IPS-15b (cell line): ENCODE measurements at regions not wholly inside any gene's neighbourhood (a gene's known extent, or its start where the extent isn't known, plus 50 kb on each side); places are given as distances from the start of the nearest gene placed in this dataset.

Experiments
- H3K27me3 ChIP-seq: one replicate; pipeline ENCODE4 v1.6.1; 2013; ENCODE audit warnings: low read length; ENCODE audit not compliant: control insufficient read depth, insufficient read depth
- H3K36me3 ChIP-seq: one replicate; pipeline ENCODE4 v1.6.1; 2013; ENCODE audit warnings: low read length; ENCODE audit not compliant: control insufficient read depth, insufficient read depth
- H3K4me1 ChIP-seq: one replicate; pipeline ENCODE4 v1.6.1; 2013; ENCODE audit warnings: mild to moderate bottlenecking, low read length; ENCODE audit not compliant: control insufficient read depth, insufficient read depth
- H3K4me3 ChIP-seq: one replicate; pipeline ENCODE4 v1.5.1; 2013; ENCODE audit warnings: low read depth, low read length
- H3K9ac ChIP-seq: one replicate; pipeline ENCODE4 v1.6.1; 2013; ENCODE audit warnings: low read depth, mild to moderate bottlenecking, low read length
- H3K9me3 ChIP-seq: one replicate; pipeline ENCODE4 v1.6.1; 2013; ENCODE audit warnings: mild to moderate bottlenecking, low read length; ENCODE audit not compliant: control insufficient read depth, insufficient read depth

GRCh38 chr5:58121391-58121790, 338.5 kb downstream of the PLK2 start:
- Histone ChIP-seq H3K9ac (no peak overlapping the region), H3K36me3 (no peaks in the 10 kb centered on the region), H3K4me3 (no peak overlapping the region), H3K27me3 (no peaks in the 10 kb centered on the region), H3K9me3 (no peaks in the 10 kb centered on the region), H3K4me1 (no peaks in the 10 kb centered on the region)

GRCh38 chr5:58117542-58117941, 342.3 kb downstream of the PLK2 start:
- H3K4me3 ChIP-seq = no peak overlapping the region
- no peaks in the 10 kb centered on the region for H3K4me1 ChIP-seq
- no peaks in the 10 kb centered on the region for H3K9me3 ChIP-seq
- H3K36me3 ChIP-seq = no peaks in the 10 kb centered on the region
- no peak overlapping the region for H3K9ac ChIP-seq
- no peaks in the 10 kb centered on the region for H3K27me3 ChIP-seq

GRCh38 chr5:58116346-58116745, 343.5 kb downstream of the PLK2 start:
- no peaks in the 10 kb centered on the region for H3K4me1 ChIP-seq
- H3K9ac ChIP-seq = no peak overlapping the region
- no peaks in the 10 kb centered on the region for H3K9me3 ChIP-seq
- H3K27me3 ChIP-seq = no peaks in the 10 kb centered on the region
- no peak overlapping the region for H3K4me3 ChIP-seq
- H3K36me3 ChIP-seq = no peaks in the 10 kb centered on the region

- Histone ChIP-seq H3K27me3 (no peaks in the 10 kb centered on the region), H3K9ac (no peak overlapping the region), H3K4me1 (no peaks in the 10 kb centered on the region), H3K9me3 (no peaks in the 10 kb centered on the region), H3K4me3 (no peak overlapping the region), H3K36me3 (no peaks in the 10 kb centered on the region)
These were observed 344.1 kb downstream of the PLK2 start for GRCh38 chr5:58115811-58116210.

GRCh38 chr5:58114324-58114723, 345.6 kb downstream of the PLK2 start:
- no peaks in the 10 kb centered on the region for H3K27me3 ChIP-seq
- H3K36me3 ChIP-seq = no peaks in the 10 kb centered on the region
- no peak overlapping the region for H3K9ac ChIP-seq
- H3K4me1 ChIP-seq = no peaks in the 10 kb centered on the region
- H3K4me3 ChIP-seq = no peak overlapping the region
- no peaks in the 10 kb centered on the region for H3K9me3 ChIP-seq

GRCh38 chr5:58113172-58113571, 346.7 kb downstream of the PLK2 start:
- Histone ChIP-seq H3K4me3 (no peak overlapping the region), H3K4me1 (no peaks in the 10 kb centered on the region), H3K9ac (no peak overlapping the region), H3K9me3 (no peaks in the 10 kb centered on the region), H3K27me3 (no peaks in the 10 kb centered on the region), H3K36me3 (no peaks in the 10 kb centered on the region)

GRCh38 chr5:58108511-58108910, 351.4 kb downstream of the PLK2 start:
- no peak overlapping the region for H3K9ac ChIP-seq
- H3K36me3 ChIP-seq = no peaks in the 10 kb centered on the region
- H3K4me3 ChIP-seq = no peak overlapping the region
- no peaks in the 10 kb centered on the region for H3K4me1 ChIP-seq
- no peaks in the 10 kb centered on the region for H3K9me3 ChIP-seq
- H3K27me3 ChIP-seq = no peaks in the 10 kb centered on the region

- Histone ChIP-seq H3K27me3 (no peaks in the 10 kb centered on the region), H3K9ac (no peak overlapping the region), H3K36me3 (no peaks in the 10 kb centered on the region), H3K9me3 (no peaks in the 10 kb centered on the region), H3K4me1 (no peaks in the 10 kb centered on the region), H3K4me3 (no peak overlapping the region)
These were observed 352.2 kb downstream of the PLK2 start for GRCh38 chr5:58107704-58108103.

GRCh38 chr5:58106754-58107410, 353.0 kb downstream of the PLK2 start:
- Histone ChIP-seq H3K4me1 (no peaks in the 10 kb centered on the region), H3K36me3 (no peaks in the 10 kb centered on the region), H3K9ac (no peak overlapping the region), H3K4me3 (no peak overlapping the region), H3K9me3 (no peaks in the 10 kb centered on the region), H3K27me3 (no peaks in the 10 kb centered on the region)

GRCh38 chr5:58105836-58106235, 354.1 kb downstream of the PLK2 start:
- Histone ChIP-seq H3K36me3 (no peaks in the 10 kb centered on the region), H3K27me3 (no peaks in the 10 kb centered on the region), H3K9ac (no peak overlapping the region), H3K4me3 (no peak overlapping the region), H3K9me3 (no peaks in the 10 kb centered on the region), H3K4me1 (no peaks in the 10 kb centered on the region)

- Histone ChIP-seq H3K27me3 (no peaks in the 10 kb centered on the region), H3K4me1 (no peaks in the 10 kb centered on the region), H3K36me3 (no peaks in the 10 kb centered on the region), H3K9me3 (no peaks in the 10 kb centered on the region), H3K9ac (no peak overlapping the region), H3K4me3 (no peak overlapping the region)
These were observed 360.6 kb downstream of the PLK2 start for GRCh38 chr5:58099257-58099656.

GRCh38 chr5:58094031-58094430, 365.9 kb downstream of the PLK2 start:
- no peaks in the 10 kb centered on the region for H3K27me3 ChIP-seq
- H3K4me1 ChIP-seq = no peaks in the 10 kb centered on the region
- H3K4me3 ChIP-seq = no peak overlapping the region
- H3K9me3 ChIP-seq = no peaks in the 10 kb centered on the region
- H3K36me3 ChIP-seq = no peaks in the 10 kb centered on the region
- no peak overlapping the region for H3K9ac ChIP-seq
